H1 (cell line): ENCODE measurements at regions not wholly inside any gene's neighbourhood (a gene's known extent, or its start where the extent isn't known, plus 50 kb on each side); places are given as distances from the start of the nearest gene placed in this dataset.
A peak's percentile ranks its signal among the peaks of the same experiment; 100 is the strongest.

Experiments
- CTCF ChIA-PET: fragments of 300-600 bp; sonication (Branson Sonifier 250); formaldehyde crosslinking; loops from one replicate; lab custom pipeline; 2021; ENCODE audit not compliant: partially characterized antibody; lab: Charles Lee
- POLR2A ChIA-PET: fragments of 300-600 bp; sonication (Branson Sonifier 250); formaldehyde crosslinking; loops from one replicate; lab custom pipeline; 2021; ENCODE audit warnings: inconsistent platforms; ENCODE audit not compliant: partially characterized antibody; lab: Charles Lee
- DNase-seq, 2 experiments: peaks; one replicate each; pipeline versions ENCODE4 v3.0.0 to v3.0.0-alpha.2; 2010 to 2022; ENCODE audit warnings: low spot score in 2 of 2, low read depth in 1 of 2, mixed read lengths in 1 of 2
- FAIRE-seq: peaks from 2 replicates; lab custom pipeline; 2011; peaks lifted over from hg19 to GRCh38; lab: Jason Lieb, UNC
- H2AFZ ChIP-seq: 2 replicates; pipeline ENCODE4 v1.8.1; 2012; ENCODE audit warnings: low read length, inconsistent platforms
- H2AK5ac ChIP-seq: 2 replicates; pipeline ENCODE4 v1.6.1; 2013; ENCODE audit warnings: low read depth, low read length
- H2BK120ac ChIP-seq: replicated peaks from 2 replicates; pipeline ENCODE3; 2013; ENCODE audit warnings: low read depth, low read length, inconsistent platforms
- H2BK12ac ChIP-seq: 2 replicates; pipeline ENCODE4 v1.6.1; 2013; ENCODE audit warnings: low read depth, low read length
- H2BK15ac ChIP-seq: 2 replicates; pipeline ENCODE4 v1.6.1; 2013; ENCODE audit warnings: low read length
- H2BK20ac ChIP-seq: 2 replicates; pipeline ENCODE4 v1.6.1; 2013; ENCODE audit warnings: low read length
- H2BK5ac ChIP-seq: 2 replicates; pipeline ENCODE4 v1.6.1; 2013; ENCODE audit warnings: low read depth, low read length
- H3K14ac ChIP-seq: 2 replicates; pipeline ENCODE4 v1.6.1; 2013; ENCODE audit warnings: inconsistent platforms; ENCODE audit not compliant: insufficient read length
- H3K18ac ChIP-seq: 2 replicates; pipeline ENCODE4 v1.6.1; 2013; ENCODE audit warnings: low read length; ENCODE audit errors: extremely low read depth
- H3K23ac ChIP-seq: 2 replicates; pipeline ENCODE4 v1.6.1; 2013; ENCODE audit warnings: inconsistent platforms; ENCODE audit not compliant: insufficient read length
- H3K23me2 ChIP-seq: 2 replicates; pipeline ENCODE4 v1.6.1; 2013; ENCODE audit warnings: low read depth, low read length
- H3K27ac ChIP-seq: 2 replicates; pipeline ENCODE4 v1.6.1; 2011; ENCODE audit warnings: low read depth, low read length, inconsistent platforms
- H3K27me3 ChIP-seq, 4 experiments: replicated peaks in 1 of 4; 1 replicate in 1 of 4; 2 replicates in 3 of 4; pipeline versions ENCODE4 v1.6.1 to v1.8.1; 2011 to 2013; ENCODE audit warnings: low read length in 3 of 4, mild to moderate bottlenecking in 3 of 4, inconsistent platforms in 2 of 4, mixed read lengths in 2 of 4, moderate library complexity in 1 of 4; ENCODE audit not compliant: control insufficient read depth in 3 of 4, insufficient read depth in 3 of 4; ENCODE audit errors: extremely low read depth in 1 of 4
- H3K36me3 ChIP-seq, 4 experiments: 2 replicates each; pipeline versions ENCODE4 v1.6.1 to v1.8.1; 2011 to 2013; ENCODE audit warnings: mild to moderate bottlenecking in 4 of 4, low read length in 3 of 4, moderate library complexity in 2 of 4, control low read depth in 1 of 4, inconsistent platforms in 1 of 4; ENCODE audit not compliant: insufficient read depth in 4 of 4, control insufficient read depth in 2 of 4
- H3K4ac ChIP-seq: replicated peaks from 2 replicates; pipeline ENCODE3; 2013; ENCODE audit warnings: low read length, low read depth, mixed read lengths, inconsistent platforms; ENCODE audit not compliant: insufficient read length
- H3K4me1 ChIP-seq, 4 experiments: replicated peaks in 1 of 4; 1 replicate in 1 of 4; 2 replicates in 3 of 4; pipeline versions ENCODE4 v1.6.1 to v1.8.1; 2011 to 2013; ENCODE audit warnings: low read length in 3 of 4, inconsistent platforms in 2 of 4, mixed read lengths in 1 of 4; ENCODE audit not compliant: insufficient read depth in 4 of 4, control insufficient read depth in 3 of 4
- H3K4me2 ChIP-seq, 2 experiments: 2 replicates each; pipeline versions ENCODE4 v1.6.1 to v1.8.1; 2011 to 2013; ENCODE audit warnings: low read depth in 2 of 2, low read length in 2 of 2, control low read depth in 1 of 2, inconsistent platforms in 1 of 2, mild to moderate bottlenecking in 1 of 2; ENCODE audit not compliant: insufficient read depth in 1 of 2
- H3K4me3 ChIP-seq, 4 experiments: fragments of 200-600, 300-600 bp in 1 of 4; sonication (generic), shearing (Covaris generic), sonication (Bioruptor Twin) in 1 of 4; 2 replicates each; pipeline versions ENCODE4 v1.5.1 to v1.8.1; 2011 to 2016; ENCODE audit warnings: low read length in 4 of 4, low read depth in 3 of 4, control low read depth in 2 of 4, inconsistent platforms in 2 of 4, mild to moderate bottlenecking in 2 of 4, mixed read lengths in 1 of 4, moderate library complexity in 1 of 4; ENCODE audit not compliant: insufficient read depth in 2 of 4; ENCODE audit errors: extremely low read depth in 1 of 4
- H3K56ac ChIP-seq: replicated peaks from 2 replicates; pipeline ENCODE3; 2013; ENCODE audit warnings: low read depth, mild to moderate bottlenecking, mixed read lengths, low read length, inconsistent platforms; ENCODE audit not compliant: insufficient read length
- H3K79me1 ChIP-seq: 2 replicates; pipeline ENCODE4 v1.6.1; 2013; ENCODE audit warnings: low read depth, low read length, control low read depth
- H3K79me2 ChIP-seq, 2 experiments: 2 replicates each; pipeline versions ENCODE4 v1.6.1 to v1.8.1; 2012 to 2013; ENCODE audit warnings: low read length in 2 of 2, mild to moderate bottlenecking in 2 of 2, inconsistent platforms in 1 of 2; ENCODE audit not compliant: insufficient read depth in 2 of 2, control insufficient read depth in 1 of 2
- H3K9ac ChIP-seq, 4 experiments: replicated peaks in 1 of 4; 1 replicate in 1 of 4; 2 replicates in 3 of 4; pipeline versions ENCODE4 v1.6.1 to v1.8.1; 2011 to 2013; ENCODE audit warnings: low read depth in 3 of 4, low read length in 3 of 4, control low read depth in 2 of 4, mild to moderate bottlenecking in 2 of 4, moderate library complexity in 2 of 4, inconsistent platforms in 1 of 4; ENCODE audit errors: extremely low read depth in 1 of 4
- H3K9me3 ChIP-seq, 2 experiments: 2 replicates each; pipeline versions ENCODE4 v1.6.1 to v1.8.1; 2012 to 2013; ENCODE audit warnings: mild to moderate bottlenecking in 2 of 2, moderate library complexity in 2 of 2, control low read depth in 1 of 2, inconsistent platforms in 1 of 2, low read depth in 1 of 2, low read length in 1 of 2, mixed read lengths in 1 of 2; ENCODE audit not compliant: insufficient read depth in 2 of 2
- H4K20me1 ChIP-seq, 2 experiments: replicated peaks in 1 of 2; 2 replicates each; pipeline versions ENCODE3 to v1.8.1; 2011 to 2013; ENCODE audit warnings: inconsistent platforms in 2 of 2, low read length in 2 of 2, mild to moderate bottlenecking in 1 of 2; ENCODE audit not compliant: insufficient read depth in 2 of 2, control insufficient read depth in 1 of 2
- H4K5ac ChIP-seq: 2 replicates; pipeline ENCODE4 v1.6.1; 2013; ENCODE audit warnings: low read length, low read depth, mixed read lengths, inconsistent platforms; ENCODE audit not compliant: insufficient read length
- H4K8ac ChIP-seq: 2 replicates; pipeline ENCODE4 v1.8.0; 2013; ENCODE audit warnings: mild to moderate bottlenecking, moderate library complexity, low read length, inconsistent platforms; ENCODE audit not compliant: insufficient read depth; ENCODE audit errors: extremely low read depth
- H4K91ac ChIP-seq: replicated peaks from 2 replicates; pipeline ENCODE3; 2013; ENCODE audit warnings: low read length, mixed read lengths, inconsistent platforms; ENCODE audit not compliant: insufficient read length
- BACH1 ChIP-seq: IDR thresholded peaks from 2 replicates; pipeline ENCODE4 v1.6.1; 2012; ENCODE audit warnings: low read length, improper control_type of control experiment
- CREB1 ChIP-seq: IDR thresholded peaks from 2 replicates; pipeline ENCODE4 v1.6.1; 2012; ENCODE audit warnings: inconsistent platforms
- GTF2F1 ChIP-seq: IDR thresholded peaks from 2 replicates; pipeline ENCODE4 v1.6.1; 2012; ENCODE audit warnings: low read depth, low read length, improper control_type of control experiment, borderline replicate concordance
- HDAC2 ChIP-seq, 2 experiments: fragments of 300-600 bp in 1 of 2; sonication (generic) in 1 of 2; IDR thresholded peaks; 2 replicates each; pipeline ENCODE4 v1.6.1; 2011 to 2012; ENCODE audit warnings: low read depth in 2 of 2, low read length in 2 of 2, mild to moderate bottlenecking in 2 of 2, moderate library complexity in 2 of 2, borderline replicate concordance in 1 of 2, inconsistent platforms in 1 of 2
- JUN ChIP-seq: IDR thresholded peaks from 2 replicates; pipeline ENCODE4 v1.6.1; 2011; ENCODE audit warnings: low read depth, mild to moderate bottlenecking, improper control_type of control experiment, low read length
- JUND ChIP-seq: IDR thresholded peaks from 2 replicates; pipeline ENCODE4 v1.6.1; 2011; ENCODE audit warnings: mild to moderate bottlenecking, improper control_type of control experiment, low read length
- POLR2A ChIP-seq, 2 experiments: IDR thresholded peaks; 1 replicate in 1 of 2; 2 replicates in 1 of 2; pipeline ENCODE4 v1.6.1; 2011; ENCODE audit warnings: low read depth in 2 of 2, low read length in 2 of 2, mild to moderate bottlenecking in 2 of 2; ENCODE audit errors: control extremely low read depth in 1 of 2
- RAD21 ChIP-seq, 2 experiments: IDR thresholded peaks in 1 of 2; conservative IDR thresholded peaks in 1 of 2; 2 replicates each; pipeline ENCODE4 v1.6.1; 2011; ENCODE audit warnings: low read depth in 2 of 2, low read length in 2 of 2, improper control_type of control experiment in 1 of 2, inconsistent platforms in 1 of 2, mild to moderate bottlenecking in 1 of 2, moderate library complexity in 1 of 2
- RXRA ChIP-seq: IDR thresholded peaks from 2 replicates; pipeline ENCODE4 v1.6.1; 2011; ENCODE audit warnings: low read depth, mild to moderate bottlenecking, low read length, moderate library complexity; ENCODE audit not compliant: insufficient read depth
- SIRT6 ChIP-seq: IDR thresholded peaks from one replicate; pipeline ENCODE4 v1.7.1; 2012; ENCODE audit warnings: low read length, inconsistent platforms
- SP1 ChIP-seq: IDR thresholded peaks from 2 replicates; pipeline ENCODE4 v1.6.1; 2011; ENCODE audit warnings: low read depth, low read length
- TCF12 ChIP-seq: IDR thresholded peaks from 2 replicates; pipeline ENCODE4 v1.6.1; 2011; ENCODE audit warnings: low read depth, mild to moderate bottlenecking, low read length
- WGBS, 2 experiments: shearing (Covaris generic) in 1 of 2; methylation state at CpG; one replicate each; pipeline versions ENCODE4 v1.1.6 to v1.1.7; 2013 to 2015; ENCODE audit warnings: low lambda C conversion rate in 2 of 2, mixed read lengths in 2 of 2, inconsistent platforms in 1 of 2, low coverage in 1 of 2, missing lambda C conversion rate in 1 of 2; ENCODE audit not compliant: insufficient replicate concordance in 2 of 2, insufficient coverage in 1 of 2, insufficient read length in 1 of 2; ENCODE audit errors: extremely low coverage in 1 of 2, missing lambda C conversion rate in 1 of 2; 5-methylcytosine and 5-hydroxymethylcytosine counted together
- TF ChIP-seq, protein P1 (sequence below), 3 experiments: IDR thresholded peaks; 1 replicate in 2 of 3; 2 replicates in 1 of 3; pipeline versions ENCODE4 v1.5.1 to v1.6.1; 2011; ENCODE audit warnings: low read length in 3 of 3, mild to moderate bottlenecking in 3 of 3, inconsistent platforms in 2 of 3, low read depth in 1 of 3, moderate library complexity in 1 of 3; ENCODE audit not compliant: insufficient read depth in 1 of 3; ENCODE audit errors: control extremely low read depth in 1 of 3

DNA sequence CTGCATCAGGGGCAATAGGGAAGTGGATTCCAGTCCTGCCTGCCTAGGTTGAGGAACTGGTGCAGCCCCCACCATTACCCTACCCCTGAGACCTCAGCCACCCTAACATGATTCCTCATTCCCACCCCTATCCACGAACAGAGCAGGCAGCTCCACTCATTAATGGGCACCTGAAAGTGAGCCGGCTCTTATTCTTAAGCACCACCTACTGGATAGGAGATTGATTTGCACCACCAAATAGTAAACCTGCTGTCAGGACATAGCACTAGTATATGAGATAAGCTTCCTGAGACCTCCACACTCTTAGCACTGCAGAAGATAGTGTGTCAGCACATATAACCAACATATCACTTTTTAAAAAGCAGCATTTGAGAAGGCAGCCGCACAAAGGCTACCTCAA lies 573.2 kb downstream of the SOX5 start:
- Histone ChIP-seq H2BK15ac (no peak overlapping the region), H3K27ac (no peak overlapping the region), H2AK5ac (no peak overlapping the region), H3K4ac (no peak overlapping the region), H2BK20ac (no peak overlapping the region), H3K23ac (no peak overlapping the region), H3K4me1 (no peaks in the 10 kb centered on the region), H3K27me3 (no peaks in the 10 kb centered on the region), H3K79me2 (no peaks in the 10 kb centered on the region), H3K23me2 (no peaks in the 10 kb centered on the region), H4K5ac (no peak overlapping the region), H2AFZ (peak overlapping the region; percentile 81), H3K9me3 (no peaks in the 10 kb centered on the region), H4K8ac (peak overlapping the region; percentile 19; the same call in 1 of the 2 replicates), H3K9ac (no peak overlapping the region), H3K56ac (no peak overlapping the region), H3K18ac (no peak overlapping the region), H3K79me1 (no peaks in the 10 kb centered on the region), H2BK12ac (0 out of 2 replicates have a peak overlapping the region, but pooled peaks have one; percentile 23), H3K14ac (no peak overlapping the region), H4K91ac (no peak overlapping the region), H3K36me3 (no peaks in the 10 kb centered on the region), H3K4me2 (no peak overlapping the region), H2BK5ac (no peak overlapping the region), H2BK120ac (no peak overlapping the region), H4K20me1 (no peaks in the 10 kb centered on the region), H3K4me3 (no peak overlapping the region)
- CTCF ChIA-PET: interaction anchor here (0.6 to 2.9 kb wide), 14 partner anchors 8 to 522 kb away, joined by 3 to 14 read pairs (median 4); no protein-coding TSS in a partner anchor
- WGBS, 2 experiments: 73% methylated on average over 3 of the region's 3 CpGs; no CpG with 5 or more reads in 1 of the 2 experiments
- DNase-seq (peak in 1 of 2 experiments; percentile 45), FAIRE-seq (no peak)
- POLR2A ChIA-PET: no interaction called here
- TF ChIP-seq JUND (no peak), SP1 (no peak), POLR2A (IDR thresholded peaks at IDR 0.05; ENCODE audit: control extremely low read depth in 1 of 2, low read depth in 2 of 2, low read length in 2 of 2) (no peak), RAD21 (IDR thresholded peaks at IDR 0.05 in 1 of 2, conservative IDR thresholded peaks at IDR 0.05 in 1 of 2; ENCODE audit: low read depth in 2 of 2, low read length in 2 of 2) (peak; percentile 61 to 73), HDAC2 (IDR thresholded peaks at IDR 0.05; ENCODE audit: borderline replicate concordance in 1 of 2, low read depth in 2 of 2, low read length in 2 of 2) (no peak), CREB1 (no peak), BACH1 (no peak), JUN (no peak), SIRT6 (no peak), GTF2F1 (no peak), TCF12 (no peak), RXRA (no peak)
- TF ChIP-seq, protein P1, sequence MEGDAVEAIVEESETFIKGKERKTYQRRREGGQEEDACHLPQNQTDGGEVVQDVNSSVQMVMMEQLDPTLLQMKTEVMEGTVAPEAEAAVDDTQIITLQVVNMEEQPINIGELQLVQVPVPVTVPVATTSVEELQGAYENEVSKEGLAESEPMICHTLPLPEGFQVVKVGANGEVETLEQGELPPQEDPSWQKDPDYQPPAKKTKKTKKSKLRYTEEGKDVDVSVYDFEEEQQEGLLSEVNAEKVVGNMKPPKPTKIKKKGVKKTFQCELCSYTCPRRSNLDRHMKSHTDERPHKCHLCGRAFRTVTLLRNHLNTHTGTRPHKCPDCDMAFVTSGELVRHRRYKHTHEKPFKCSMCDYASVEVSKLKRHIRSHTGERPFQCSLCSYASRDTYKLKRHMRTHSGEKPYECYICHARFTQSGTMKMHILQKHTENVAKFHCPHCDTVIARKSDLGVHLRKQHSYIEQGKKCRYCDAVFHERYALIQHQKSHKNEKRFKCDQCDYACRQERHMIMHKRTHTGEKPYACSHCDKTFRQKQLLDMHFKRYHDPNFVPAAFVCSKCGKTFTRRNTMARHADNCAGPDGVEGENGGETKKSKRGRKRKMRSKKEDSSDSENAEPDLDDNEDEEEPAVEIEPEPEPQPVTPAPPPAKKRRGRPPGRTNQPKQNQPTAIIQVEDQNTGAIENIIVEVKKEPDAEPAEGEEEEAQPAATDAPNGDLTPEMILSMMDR (IDR thresholded peaks at IDR 0.05; ENCODE audit: control extremely low read depth in 1 of 3, insufficient read depth in 1 of 3, low read depth in 1 of 3, low read length in 3 of 3): peak in 2 of 3 experiments; percentile 38 to 54; a peak in 3 of 4 replicates
